H1 (cell line): ENCODE measurements at regions not wholly inside any gene's neighbourhood (a gene's known extent, or its start where the extent isn't known, plus 50 kb on each side); places are given as distances from the start of the nearest gene placed in this dataset.

Experiments
- CTCF ChIA-PET: fragments of 300-600 bp; sonication (Branson Sonifier 250); formaldehyde crosslinking; loops from one replicate; lab custom pipeline; 2021; ENCODE audit not compliant: partially characterized antibody; lab: Charles Lee
- POLR2A ChIA-PET: fragments of 300-600 bp; sonication (Branson Sonifier 250); formaldehyde crosslinking; loops from one replicate; lab custom pipeline; 2021; ENCODE audit warnings: inconsistent platforms; ENCODE audit not compliant: partially characterized antibody; lab: Charles Lee
- DNase-seq, 2 experiments: peaks; one replicate each; pipeline versions ENCODE4 v3.0.0 to v3.0.0-alpha.2; 2010 to 2022; ENCODE audit warnings: low spot score in 2 of 2, low read depth in 1 of 2, mixed read lengths in 1 of 2
- FAIRE-seq: peaks from 2 replicates; lab custom pipeline; 2011; peaks lifted over from hg19 to GRCh38; lab: Jason Lieb, UNC
- H2AFZ ChIP-seq: 2 replicates; pipeline ENCODE4 v1.8.1; 2012; ENCODE audit warnings: low read length, inconsistent platforms
- H2AK5ac ChIP-seq: 2 replicates; pipeline ENCODE4 v1.6.1; 2013; ENCODE audit warnings: low read depth, low read length
- H2BK120ac ChIP-seq: replicated peaks from 2 replicates; pipeline ENCODE3; 2013; ENCODE audit warnings: low read depth, low read length, inconsistent platforms
- H2BK12ac ChIP-seq: 2 replicates; pipeline ENCODE4 v1.6.1; 2013; ENCODE audit warnings: low read depth, low read length
- H2BK15ac ChIP-seq: 2 replicates; pipeline ENCODE4 v1.6.1; 2013; ENCODE audit warnings: low read length
- H2BK20ac ChIP-seq: 2 replicates; pipeline ENCODE4 v1.6.1; 2013; ENCODE audit warnings: low read length
- H2BK5ac ChIP-seq: 2 replicates; pipeline ENCODE4 v1.6.1; 2013; ENCODE audit warnings: low read depth, low read length
- H3K14ac ChIP-seq: 2 replicates; pipeline ENCODE4 v1.6.1; 2013; ENCODE audit warnings: inconsistent platforms; ENCODE audit not compliant: insufficient read length
- H3K18ac ChIP-seq: 2 replicates; pipeline ENCODE4 v1.6.1; 2013; ENCODE audit warnings: low read length; ENCODE audit errors: extremely low read depth
- H3K23ac ChIP-seq: 2 replicates; pipeline ENCODE4 v1.6.1; 2013; ENCODE audit warnings: inconsistent platforms; ENCODE audit not compliant: insufficient read length
- H3K23me2 ChIP-seq: 2 replicates; pipeline ENCODE4 v1.6.1; 2013; ENCODE audit warnings: low read depth, low read length
- H3K27ac ChIP-seq: 2 replicates; pipeline ENCODE4 v1.6.1; 2011; ENCODE audit warnings: low read depth, low read length, inconsistent platforms
- H3K27me3 ChIP-seq, 4 experiments: replicated peaks in 1 of 4; 1 replicate in 1 of 4; 2 replicates in 3 of 4; pipeline versions ENCODE4 v1.6.1 to v1.8.1; 2011 to 2013; ENCODE audit warnings: low read length in 3 of 4, mild to moderate bottlenecking in 3 of 4, inconsistent platforms in 2 of 4, mixed read lengths in 2 of 4, moderate library complexity in 1 of 4; ENCODE audit not compliant: control insufficient read depth in 3 of 4, insufficient read depth in 3 of 4; ENCODE audit errors: extremely low read depth in 1 of 4
- H3K36me3 ChIP-seq, 4 experiments: 2 replicates each; pipeline versions ENCODE4 v1.6.1 to v1.8.1; 2011 to 2013; ENCODE audit warnings: mild to moderate bottlenecking in 4 of 4, low read length in 3 of 4, moderate library complexity in 2 of 4, control low read depth in 1 of 4, inconsistent platforms in 1 of 4; ENCODE audit not compliant: insufficient read depth in 4 of 4, control insufficient read depth in 2 of 4
- H3K4ac ChIP-seq: replicated peaks from 2 replicates; pipeline ENCODE3; 2013; ENCODE audit warnings: low read length, low read depth, mixed read lengths, inconsistent platforms; ENCODE audit not compliant: insufficient read length
- H3K4me1 ChIP-seq, 4 experiments: replicated peaks in 1 of 4; 1 replicate in 1 of 4; 2 replicates in 3 of 4; pipeline versions ENCODE4 v1.6.1 to v1.8.1; 2011 to 2013; ENCODE audit warnings: low read length in 3 of 4, inconsistent platforms in 2 of 4, mixed read lengths in 1 of 4; ENCODE audit not compliant: insufficient read depth in 4 of 4, control insufficient read depth in 3 of 4
- H3K4me2 ChIP-seq, 2 experiments: 2 replicates each; pipeline versions ENCODE4 v1.6.1 to v1.8.1; 2011 to 2013; ENCODE audit warnings: low read depth in 2 of 2, low read length in 2 of 2, control low read depth in 1 of 2, inconsistent platforms in 1 of 2, mild to moderate bottlenecking in 1 of 2; ENCODE audit not compliant: insufficient read depth in 1 of 2
- H3K4me3 ChIP-seq, 4 experiments: fragments of 200-600, 300-600 bp in 1 of 4; sonication (generic), shearing (Covaris generic), sonication (Bioruptor Twin) in 1 of 4; 2 replicates each; pipeline versions ENCODE4 v1.5.1 to v1.8.1; 2011 to 2016; ENCODE audit warnings: low read length in 4 of 4, low read depth in 3 of 4, control low read depth in 2 of 4, inconsistent platforms in 2 of 4, mild to moderate bottlenecking in 2 of 4, mixed read lengths in 1 of 4, moderate library complexity in 1 of 4; ENCODE audit not compliant: insufficient read depth in 2 of 4; ENCODE audit errors: extremely low read depth in 1 of 4
- H3K56ac ChIP-seq: replicated peaks from 2 replicates; pipeline ENCODE3; 2013; ENCODE audit warnings: low read depth, mild to moderate bottlenecking, mixed read lengths, low read length, inconsistent platforms; ENCODE audit not compliant: insufficient read length
- H3K79me1 ChIP-seq: 2 replicates; pipeline ENCODE4 v1.6.1; 2013; ENCODE audit warnings: low read depth, low read length, control low read depth
- H3K79me2 ChIP-seq, 2 experiments: 2 replicates each; pipeline versions ENCODE4 v1.6.1 to v1.8.1; 2012 to 2013; ENCODE audit warnings: low read length in 2 of 2, mild to moderate bottlenecking in 2 of 2, inconsistent platforms in 1 of 2; ENCODE audit not compliant: insufficient read depth in 2 of 2, control insufficient read depth in 1 of 2
- H3K9ac ChIP-seq, 4 experiments: replicated peaks in 1 of 4; 1 replicate in 1 of 4; 2 replicates in 3 of 4; pipeline versions ENCODE4 v1.6.1 to v1.8.1; 2011 to 2013; ENCODE audit warnings: low read depth in 3 of 4, low read length in 3 of 4, control low read depth in 2 of 4, mild to moderate bottlenecking in 2 of 4, moderate library complexity in 2 of 4, inconsistent platforms in 1 of 4; ENCODE audit errors: extremely low read depth in 1 of 4
- H3K9me3 ChIP-seq, 2 experiments: 2 replicates each; pipeline versions ENCODE4 v1.6.1 to v1.8.1; 2012 to 2013; ENCODE audit warnings: mild to moderate bottlenecking in 2 of 2, moderate library complexity in 2 of 2, control low read depth in 1 of 2, inconsistent platforms in 1 of 2, low read depth in 1 of 2, low read length in 1 of 2, mixed read lengths in 1 of 2; ENCODE audit not compliant: insufficient read depth in 2 of 2
- H4K20me1 ChIP-seq, 2 experiments: replicated peaks in 1 of 2; 2 replicates each; pipeline versions ENCODE3 to v1.8.1; 2011 to 2013; ENCODE audit warnings: inconsistent platforms in 2 of 2, low read length in 2 of 2, mild to moderate bottlenecking in 1 of 2; ENCODE audit not compliant: insufficient read depth in 2 of 2, control insufficient read depth in 1 of 2
- H4K5ac ChIP-seq: 2 replicates; pipeline ENCODE4 v1.6.1; 2013; ENCODE audit warnings: low read length, low read depth, mixed read lengths, inconsistent platforms; ENCODE audit not compliant: insufficient read length
- H4K8ac ChIP-seq: 2 replicates; pipeline ENCODE4 v1.8.0; 2013; ENCODE audit warnings: mild to moderate bottlenecking, moderate library complexity, low read length, inconsistent platforms; ENCODE audit not compliant: insufficient read depth; ENCODE audit errors: extremely low read depth
- H4K91ac ChIP-seq: replicated peaks from 2 replicates; pipeline ENCODE3; 2013; ENCODE audit warnings: low read length, mixed read lengths, inconsistent platforms; ENCODE audit not compliant: insufficient read length
- ASH2L ChIP-seq: fragments of 200-600, 300-600 bp; sonication (generic); IDR thresholded peaks from one replicate; pipeline ENCODE4 v1.7.1; 2017; ENCODE audit warnings: low read length
- BACH1 ChIP-seq: IDR thresholded peaks from 2 replicates; pipeline ENCODE4 v1.6.1; 2012; ENCODE audit warnings: low read length, improper control_type of control experiment
- CBX8 ChIP-seq: fragments of 300-800, 300-1000 bp; sonication (generic); IDR thresholded peaks from 2 replicates; pipeline ENCODE4 v1.7.1; 2016; ENCODE audit warnings: low read depth, low read length, borderline replicate concordance
- EGR1 ChIP-seq: IDR thresholded peaks from 2 replicates; pipeline ENCODE4 v1.6.1; 2011; ENCODE audit warnings: low read depth, low read length, borderline replicate concordance
- GTF2F1 ChIP-seq: IDR thresholded peaks from 2 replicates; pipeline ENCODE4 v1.6.1; 2012; ENCODE audit warnings: low read depth, low read length, improper control_type of control experiment, borderline replicate concordance
- HDAC6 ChIP-seq: IDR thresholded peaks from one replicate; pipeline ENCODE4 v1.7.1; 2012; ENCODE audit warnings: low read depth, mild to moderate bottlenecking, inconsistent platforms, low read length, moderate library complexity
- RFX5 ChIP-seq: IDR thresholded peaks from 2 replicates; pipeline ENCODE4 v1.6.1; 2011; ENCODE audit warnings: low read depth, low read length, improper control_type of control experiment, borderline replicate concordance
- TBP ChIP-seq: IDR thresholded peaks from 2 replicates; pipeline ENCODE4 v1.6.1; 2011; ENCODE audit warnings: low read depth, low read length, improper control_type of control experiment
- WGBS, 2 experiments: shearing (Covaris generic) in 1 of 2; methylation state at CpG; one replicate each; pipeline versions ENCODE4 v1.1.6 to v1.1.7; 2013 to 2015; ENCODE audit warnings: low lambda C conversion rate in 2 of 2, mixed read lengths in 2 of 2, inconsistent platforms in 1 of 2, low coverage in 1 of 2, missing lambda C conversion rate in 1 of 2; ENCODE audit not compliant: insufficient replicate concordance in 2 of 2, insufficient coverage in 1 of 2, insufficient read length in 1 of 2; ENCODE audit errors: extremely low coverage in 1 of 2, missing lambda C conversion rate in 1 of 2; 5-methylcytosine and 5-hydroxymethylcytosine counted together

DNA sequence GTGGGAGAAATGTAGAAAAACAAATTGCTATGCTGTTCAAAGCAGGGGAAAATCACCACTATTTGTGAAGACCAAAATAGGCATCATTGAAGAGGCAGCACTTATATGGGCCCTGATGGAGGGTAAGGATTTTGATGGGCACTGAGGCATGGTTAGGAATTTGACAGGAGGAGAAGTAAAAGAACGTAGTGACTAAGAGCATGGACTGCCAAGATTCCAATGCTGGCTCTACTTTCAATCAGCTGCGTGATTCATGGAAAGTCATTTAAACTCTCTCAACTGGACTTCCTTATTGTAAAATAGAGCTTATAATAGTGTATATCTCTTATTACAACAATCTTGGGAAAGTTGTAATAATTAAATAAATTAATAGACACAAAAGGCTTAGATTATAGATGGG, 267.7 kb upstream of the G2E3 start:
- no peak for DNase-seq
- H3K79me2 ChIP-seq = no peaks in the 10 kb centered on the region
- ChIA-PET POLR2A (no interaction called here), CTCF (interaction anchor here (1.0 to 3.0 kb wide), 2 partner anchors 21 to 40 kb away, joined by 3 to 16 read pairs; no protein-coding TSS in a partner anchor)
- no peak overlapping the region for H2BK15ac ChIP-seq
- 86% methylated on average over 2 of the region's 2 CpGs; no CpG with 5 or more reads in 1 of the 2 experiments for WGBS, 2 experiments
- no peaks in the 10 kb centered on the region for H3K4me1 ChIP-seq
- H2AK5ac ChIP-seq = no peak overlapping the region
- H3K4me2 ChIP-seq = no peak overlapping the region
- H3K27me3 ChIP-seq = no peaks in the 10 kb centered on the region
- no peak overlapping the region for H3K4ac ChIP-seq
- H3K79me1 ChIP-seq = no peaks in the 10 kb centered on the region
- no peak overlapping the region for H3K23ac ChIP-seq
- H2BK12ac ChIP-seq = no peak overlapping the region
- no peak overlapping the region for H2AFZ ChIP-seq
- no peak overlapping the region for H3K14ac ChIP-seq
- no peak overlapping the region for H3K9ac ChIP-seq
- H2BK5ac ChIP-seq = no peak overlapping the region
- no peak overlapping the region for H3K27ac ChIP-seq
- no peak overlapping the region for H3K4me3 ChIP-seq
- H3K18ac ChIP-seq = no peak overlapping the region
- H4K91ac ChIP-seq = no peak overlapping the region
- no peak overlapping the region for H2BK20ac ChIP-seq
- no peak overlapping the region for H2BK120ac ChIP-seq
- H4K5ac ChIP-seq = no peak overlapping the region
- H4K20me1 ChIP-seq = no peaks in the 10 kb centered on the region
- no peak for FAIRE-seq
- no peaks in the 10 kb centered on the region for H3K23me2 ChIP-seq
- H3K56ac ChIP-seq = no peak overlapping the region
- no peaks in the 10 kb centered on the region for H3K9me3 ChIP-seq
- no peak overlapping the region for H4K8ac ChIP-seq
- no peaks in the 10 kb centered on the region for H3K36me3 ChIP-seq
- TF ChIP-seq TBP = no peak
- no peak for TF ChIP-seq BACH1
- TF ChIP-seq HDAC6 = no peak
- TF ChIP-seq CBX8 = no peak
- no peak for TF ChIP-seq ASH2L
- no peak for TF ChIP-seq GTF2F1
- no peak for TF ChIP-seq EGR1
- no peak for TF ChIP-seq RFX5
